ENCODE measurements at regions not wholly inside any gene's neighbourhood (a gene's known extent, or its start where the extent isn't known, plus 50 kb on each side); places are given as distances from the start of the nearest gene placed in this dataset.

GRCh38 chr7:441684-442421, 77.8 kb downstream of the PDGFA start:
- no peak overlapping the region for H3K4me3 ChIP-seq (replicated peaks; ENCODE audit: insufficient read depth, low read length)
- H3K27me3 ChIP-seq (ENCODE audit: insufficient read depth, poor library complexity, severe bottlenecking) = no peaks in the 10 kb centered on the region
- TF ChIP-seq GABPA (IDR thresholded peaks at IDR 0.05; ENCODE audit: low read depth) (no peak), SPI1 (IDR thresholded peaks at IDR 0.05; ENCODE audit: borderline replicate concordance, low read depth) (no peak), CTCF (IDR thresholded peaks at IDR 0.05; ENCODE audit: insufficient read depth, low read length) (no peak), REST (IDR thresholded peaks at IDR 0.05; ENCODE audit: insufficient replicate concordance, low read depth) (no peak), POLR2AphosphoS5 (IDR thresholded peaks at IDR 0.05; ENCODE audit: low read depth) (no peak)
- DNase-seq (ENCODE audit: low read depth in 1 of 2, low spot score in 1 of 2) = no peak
- no peak overlapping the region for H3K27ac ChIP-seq (replicated peaks)

DNA sequence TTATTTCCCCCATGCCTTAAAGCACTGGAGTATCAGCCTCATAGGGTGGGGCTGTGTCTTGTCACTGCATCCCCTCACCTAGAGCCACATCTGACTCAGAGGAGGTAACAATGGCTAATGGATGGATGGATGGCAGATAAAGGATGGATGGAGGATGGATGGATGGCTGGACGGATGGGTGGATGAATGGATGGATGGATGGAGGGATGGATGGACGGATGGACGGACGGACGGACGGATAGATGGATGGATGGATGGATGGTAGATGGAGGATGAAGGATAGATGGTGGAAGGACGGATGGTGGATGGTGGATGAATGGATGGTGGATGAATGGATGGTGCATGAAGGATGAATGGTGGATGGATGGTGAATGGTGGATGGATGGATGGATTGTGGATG, 77.2 kb downstream of the PDGFA start:
- Histone ChIP-seq H3K27ac (replicated peaks) (no peak overlapping the region), H3K4me3 (replicated peaks; ENCODE audit: insufficient read depth, low read length) (no peak overlapping the region), H3K27me3 (ENCODE audit: insufficient read depth, poor library complexity, severe bottlenecking) (peaks cover under 1% of the 10 kb centered on the region)
- no peak for DNase-seq (ENCODE audit: low read depth in 1 of 2, low spot score in 1 of 2)
- TF ChIP-seq POLR2AphosphoS5 (IDR thresholded peaks at IDR 0.05; ENCODE audit: low read depth) (no peak), SPI1 (IDR thresholded peaks at IDR 0.05; ENCODE audit: borderline replicate concordance, low read depth) (no peak)

- TF ChIP-seq SPI1 (IDR thresholded peaks at IDR 0.05; ENCODE audit: borderline replicate concordance, low read depth) = no peak
- no peak for DNase-seq (ENCODE audit: low read depth in 1 of 2, low spot score in 1 of 2)
- Histone ChIP-seq H3K27me3 (ENCODE audit: insufficient read depth, poor library complexity, severe bottlenecking) (peaks cover 3% of the 10 kb centered on the region), H3K27ac (replicated peaks) (no peak overlapping the region), H3K4me3 (replicated peaks; ENCODE audit: insufficient read depth, low read length) (no peak overlapping the region)
Measured at GRCh38 chr7:443279-443833, 76.3 kb downstream of the PDGFA start.

DNA sequence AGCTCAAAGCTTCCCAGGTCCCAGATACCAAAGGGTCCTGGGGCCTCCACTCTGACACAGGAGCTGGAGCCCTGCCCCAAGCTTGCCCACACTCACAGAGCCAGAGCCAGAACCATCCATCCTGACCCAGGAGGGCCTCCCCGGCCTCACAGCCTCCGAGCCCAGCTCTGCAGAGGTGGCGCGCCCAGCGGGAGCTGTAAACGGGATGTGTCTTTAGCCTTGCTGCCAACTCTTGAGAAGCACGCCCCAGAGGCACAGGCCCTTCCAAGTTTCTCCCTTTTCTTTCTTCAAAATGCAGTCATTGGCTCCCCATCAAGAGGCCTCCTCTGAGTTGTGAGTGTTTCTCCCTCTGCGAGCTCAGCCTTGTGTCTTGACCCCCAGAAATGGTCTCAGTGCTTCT, 75.0 kb downstream of the PDGFA start:
- no peak for TF ChIP-seq CTCF (IDR thresholded peaks at IDR 0.05; ENCODE audit: insufficient read depth, low read length)
- no peak for TF ChIP-seq SPI1 (IDR thresholded peaks at IDR 0.05; ENCODE audit: borderline replicate concordance, low read depth)
- TF ChIP-seq GABPA (IDR thresholded peaks at IDR 0.05; ENCODE audit: low read depth) = no peak
- no peak for TF ChIP-seq REST (IDR thresholded peaks at IDR 0.05; ENCODE audit: insufficient replicate concordance, low read depth)
- no peak for TF ChIP-seq POLR2AphosphoS5 (IDR thresholded peaks at IDR 0.05; ENCODE audit: low read depth)
- H3K27me3 ChIP-seq (ENCODE audit: insufficient read depth, poor library complexity, severe bottlenecking) = peaks cover 6% of the 10 kb centered on the region
- H3K4me3 ChIP-seq (replicated peaks; ENCODE audit: insufficient read depth, low read length) = no peak overlapping the region
- DNase-seq (ENCODE audit: low read depth in 1 of 2, low spot score in 1 of 2) = no peak
- no peak overlapping the region for H3K27ac ChIP-seq (replicated peaks)

Data from HL-60 (cell line).